Thyroid gland (tissue), 4 donors: ENCODE measurements at regions not wholly inside any gene's neighbourhood (a gene's known extent, or its start where the extent isn't known, plus 50 kb on each side); places are given as distances from the start of the nearest gene placed in this dataset.

Source experiments
- DNase-seq, 2 donors: peaks; one replicate each; pipeline ENCODE4 v3.0.0-alpha.2; 2019
- H3K27ac ChIP-seq, 3 donors: fragments of 200-600 bp; sonication (generic); 1 replicate in 2 of 3; 2 replicates in 1 of 3; pipeline ENCODE4 v1.5.1; 2016 to 2019; ENCODE audit warnings: mild to moderate bottlenecking in 1 of 3, moderate library complexity in 1 of 3
- H3K27me3 ChIP-seq: fragments of 200-600 bp; sonication (generic); one replicate; pipeline ENCODE4 v1.5.1; 2019
- H3K36me3 ChIP-seq, 2 donors: fragments of 200-600 bp; sonication (generic); one replicate each; pipeline ENCODE4 v1.5.1; 2016 to 2019
- H3K4me1 ChIP-seq, 2 donors: fragments of 200-600 bp; sonication (generic); one replicate each; pipeline ENCODE4 v1.5.1; 2017 to 2019
- H3K4me3 ChIP-seq, 3 donors: fragments of 200-600 bp; sonication (generic); replicated peaks in 1 of 3; 1 replicate in 2 of 3; 2 replicates in 1 of 3; pipeline ENCODE4 v1.5.1; 2016; ENCODE audit warnings: mild to moderate bottlenecking in 1 of 3
- H3K9me3 ChIP-seq: fragments of 200-600 bp; sonication (generic); one replicate; pipeline ENCODE4 v1.5.1; 2017
- CTCF ChIP-seq, 6 experiments: fragments of 200-600 bp in 3 of 6; fragments of 450-650 bp in 3 of 6; sonication (generic) in 3 of 6; IDR thresholded peaks; one replicate each; pipeline ENCODE4 v1.5.1; 2016 to 2019; ENCODE audit warnings: antibody characterized with exemption in 6 of 6, mild to moderate bottlenecking in 2 of 6, inconsistent platforms in 1 of 6, moderate library complexity in 1 of 6
- POLR2A ChIP-seq, 2 donors: fragments of 450-650 bp; IDR thresholded peaks; one replicate each; pipeline ENCODE4 v1.6.1; 2017; ENCODE audit warnings: antibody characterized with exemption in 2 of 2, mild to moderate bottlenecking in 2 of 2, moderate library complexity in 1 of 2
- WGBS, 2 donors: methylation state at CpG; one replicate each; pipeline ENCODE4 v1.1.5; 2017; 5-methylcytosine and 5-hydroxymethylcytosine counted together
- intact Hi-C: fragments of 100-400 bp; cut with DNase I; formaldehyde crosslinking; loops from one replicate; pipeline ENCODE4 v1.15.1; 2023

GRCh38 chr15:94587113-94587512 is 355.8 kb downstream of the MCTP2 start:
- TF ChIP-seq POLR2A (IDR thresholded peaks at IDR 0.05) (no peak), CTCF (IDR thresholded peaks at IDR 0.05) (no peak)
- Histone ChIP-seq H3K27me3 (no peaks in the 10 kb centered on the region), H3K36me3 (no peaks in the 10 kb centered on the region), H3K9me3 (no peaks in the 10 kb centered on the region), H3K4me3 (no peak overlapping the region), H3K27ac (no peak overlapping the region), H3K4me1 (no peaks in the 10 kb centered on the region)
- WGBS, 2 donors: 76 to 81% methylated on average over 2 of the region's 2 CpGs
- DNase-seq: no peak
- intact Hi-C loops: no loop called here

GRCh38 chr15:94588993-94589392 is 357.6 kb downstream of the MCTP2 start:
- intact Hi-C loops: no loop called here
- Histone ChIP-seq H3K27me3 (no peaks in the 10 kb centered on the region), H3K27ac (no peak overlapping the region), H3K4me3 (no peak overlapping the region), H3K9me3 (no peaks in the 10 kb centered on the region), H3K4me1 (no peaks in the 10 kb centered on the region), H3K36me3 (no peaks in the 10 kb centered on the region)
- TF ChIP-seq POLR2A (IDR thresholded peaks at IDR 0.05) (no peak), CTCF (IDR thresholded peaks at IDR 0.05) (no peak)
- 75 to 77% methylated on average over 4 of the region's 4 CpGs for WGBS, 2 donors
- DNase-seq: no peak

- Histone ChIP-seq H3K36me3 (no peaks in the 10 kb centered on the region), H3K4me1 (no peaks in the 10 kb centered on the region), H3K27me3 (no peaks in the 10 kb centered on the region), H3K27ac (no peak overlapping the region), H3K9me3 (no peaks in the 10 kb centered on the region), H3K4me3 (no peak overlapping the region)
- no peak for DNase-seq
- intact Hi-C loops: no loop called here
- TF ChIP-seq CTCF (IDR thresholded peaks at IDR 0.05) (no peak), POLR2A (IDR thresholded peaks at IDR 0.05) (no peak)
These were observed 361.1 kb downstream of the MCTP2 start for GRCh38 chr15:94592495-94592894.

- intact Hi-C loops: no loop called here
- Histone ChIP-seq H3K9me3 (no peaks in the 10 kb centered on the region), H3K27ac (no peak overlapping the region), H3K4me3 (no peak overlapping the region), H3K4me1 (no peaks in the 10 kb centered on the region), H3K36me3 (no peaks in the 10 kb centered on the region), H3K27me3 (no peaks in the 10 kb centered on the region)
- TF ChIP-seq CTCF (IDR thresholded peaks at IDR 0.05): no peak
- TF ChIP-seq POLR2A (IDR thresholded peaks at IDR 0.05): no peak
- no peak for DNase-seq
- WGBS, 2 donors: 78 to 86% methylated on average over 1 of the region's 1 CpG
These were observed 365.3 kb downstream of the MCTP2 start for GRCh38 chr15:94596707-94597106.

- H3K4me1 ChIP-seq: no peaks in the 10 kb centered on the region
- no peaks in the 10 kb centered on the region for H3K9me3 ChIP-seq
- intact Hi-C loops: no loop called here
- no peak for DNase-seq
- H3K36me3 ChIP-seq: no peaks in the 10 kb centered on the region
- 78 to 80% methylated on average over 8 of the region's 8 CpGs for WGBS, 2 donors
- TF ChIP-seq POLR2A (IDR thresholded peaks at IDR 0.05): no peak
- no peak for TF ChIP-seq CTCF (IDR thresholded peaks at IDR 0.05)
- no peak overlapping the region for H3K27ac ChIP-seq
- no peaks in the 10 kb centered on the region for H3K27me3 ChIP-seq
- H3K4me3 ChIP-seq: no peak overlapping the region
These were observed 369.1 kb downstream of the MCTP2 start for GRCh38 chr15:94600505-94600904.
